ENCODE measurements at regions not wholly inside any gene's neighbourhood (a gene's known extent, or its start where the extent isn't known, plus 50 kb on each side); places are given as distances from the start of the nearest gene placed in this dataset.

- 100% methylated on average over 1 of the region's 1 CpG for WGBS (ENCODE audit: insufficient coverage)
- no peaks in the 10 kb centered on the region for H3K9me3 ChIP-seq (replicated peaks in 1 of 2; ENCODE audit: control insufficient read depth in 1 of 2, insufficient read depth in 1 of 2, low read length in 2 of 2)
- no peak overlapping the region for H3K9ac ChIP-seq (ENCODE audit: insufficient read depth, low read length, poor library complexity, severe bottlenecking)
- H3K79me2 ChIP-seq (ENCODE audit: insufficient read depth, low read length), result no peaks in the 10 kb centered on the region
- Mint-ChIP-seq H3K36me3 (peaks cover 0 to 2% of the 10 kb centered on the region in 2 donors), H3K4me1 (peaks cover 28% of the 10 kb centered on the region), H3K9me3 (peaks cover 0 to 5% (median 1%) of the 10 kb centered on the region in 7 donors), H3K27me3 (ENCODE audit: low read depth in 3 of 3) (peaks cover 0 to 7% (median 3%) of the 10 kb centered on the region in 3 donors), H3K27ac (no peak overlapping the region), H3K4me3 (no peak overlapping the region)
- peaks cover 23 to 29% of the 10 kb centered on the region in 2 donors for H3K4me1 ChIP-seq (ENCODE audit: control insufficient read depth in 1 of 2, insufficient read depth in 2 of 2, low read length in 2 of 2)
- H3K4me2 ChIP-seq (replicated peaks; ENCODE audit: extremely low read depth, low read length, poor library complexity, severe bottlenecking), result no peak overlapping the region
- H3K4me3 ChIP-seq (replicated peaks in 1 of 3; ENCODE audit: low read depth in 2 of 3, low read length in 3 of 3), result no peak overlapping the region
- no peak for DNase-seq
- no peaks in the 10 kb centered on the region for H3K36me3 ChIP-seq (replicated peaks in 1 of 2; ENCODE audit: control insufficient read depth in 1 of 2, insufficient read depth in 2 of 2, low read length in 2 of 2)
- no peak for TF ChIP-seq CTCF (IDR thresholded peaks at IDR 0.05)
- no peak overlapping the region for H3K27ac ChIP-seq (ENCODE audit: low read depth in 1 of 2, low read length in 2 of 2)
- no peak overlapping the region for H2AFZ ChIP-seq (ENCODE audit: insufficient read depth, low read depth, low read length, poor library complexity, severe bottlenecking)
- intact Hi-C loops (cut with micrococcal nuclease), result loop anchor here in 1 of 2 donors (5.0 kb wide), 2 partner anchors 41 to 54 kb away; partner anchors contain the start of gene JDP2
- no peaks in the 10 kb centered on the region for H4K20me1 ChIP-seq (ENCODE audit: insufficient read depth, low read length)
- H3K27me3 ChIP-seq (ENCODE audit: control insufficient read depth in 2 of 2, insufficient read depth in 2 of 2, low read length in 2 of 2), result no peaks in the 10 kb centered on the region
Observed at GRCh38 chr14:75373616-75374015, 54.2 kb upstream of the JDP2 start.

GRCh38 chr14:75374911-75375310 is 52.9 kb upstream of the JDP2 start:
- Histone ChIP-seq H3K27ac (ENCODE audit: low read depth in 1 of 2, low read length in 2 of 2) (no peak overlapping the region), H3K79me2 (ENCODE audit: insufficient read depth, low read length) (no peaks in the 10 kb centered on the region), H3K4me3 (replicated peaks in 1 of 3; ENCODE audit: low read depth in 2 of 3, low read length in 3 of 3) (no peak overlapping the region), H3K4me2 (replicated peaks; ENCODE audit: extremely low read depth, low read length, poor library complexity, severe bottlenecking) (no peak overlapping the region), H2AFZ (ENCODE audit: insufficient read depth, low read depth, low read length, poor library complexity, severe bottlenecking) (no peak overlapping the region), H3K4me1 (ENCODE audit: control insufficient read depth in 1 of 2, insufficient read depth in 2 of 2, low read length in 2 of 2) (peaks cover 16 to 21% of the 10 kb centered on the region in 2 donors), H3K27me3 (ENCODE audit: control insufficient read depth in 2 of 2, insufficient read depth in 2 of 2, low read length in 2 of 2) (no peaks in the 10 kb centered on the region), H3K9me3 (replicated peaks in 1 of 2; ENCODE audit: control insufficient read depth in 1 of 2, insufficient read depth in 1 of 2, low read length in 2 of 2) (no peaks in the 10 kb centered on the region), H3K36me3 (replicated peaks in 1 of 2; ENCODE audit: control insufficient read depth in 1 of 2, insufficient read depth in 2 of 2, low read length in 2 of 2) (no peaks in the 10 kb centered on the region), H3K9ac (ENCODE audit: insufficient read depth, low read length, poor library complexity, severe bottlenecking) (no peak overlapping the region), H4K20me1 (ENCODE audit: insufficient read depth, low read length) (no peaks in the 10 kb centered on the region)
- Mint-ChIP-seq H3K27me3 (ENCODE audit: low read depth in 3 of 3) (peaks cover 0 to 7% (median 3%) of the 10 kb centered on the region in 3 donors), H3K4me3 (no peak overlapping the region), H3K9me3 (peaks cover 0 to 5% (median 1%) of the 10 kb centered on the region in 7 donors), H3K4me1 (peaks cover 22% of the 10 kb centered on the region), H3K27ac (no peak overlapping the region), H3K36me3 (no peaks in the 10 kb centered on the region)
- intact Hi-C loops (cut with micrococcal nuclease), result loop anchor here in 1 of 2 donors (5.0 kb wide), 2 partner anchors 43 to 52 kb away; partner anchors contain the start of gene JDP2
- TF ChIP-seq CTCF (IDR thresholded peaks at IDR 0.05), result no peak
- no CpG with 5 or more reads among the region's 1 CpG for WGBS (ENCODE audit: insufficient coverage)
- DNase-seq, result no peak
